Trophoblast cell (in vitro differentiated cells and primary cell): ENCODE measurements at regions not wholly inside any gene's neighbourhood (a gene's known extent, or its start where the extent isn't known, plus 50 kb on each side); places are given as distances from the start of the nearest gene placed in this dataset.
"Not testable (repeated sequence)": the region's sequence is repeated elsewhere in the genome, so short reads cannot be mapped to it uniquely, and the experiment has no call there.

Experiments used
- DNase-seq, 2 donors: peaks; one replicate each; pipeline ENCODE4 v3.0.0-alpha.2; 2016
- H2AFZ ChIP-seq: 2 replicates; pipeline ENCODE4 v1.6.1; 2013; ENCODE audit warnings: low read length, moderate library complexity, mild to moderate bottlenecking; ENCODE audit not compliant: insufficient read depth, poor library complexity
- H2AK5ac ChIP-seq: 2 replicates; pipeline ENCODE4 v1.6.1; 2013; ENCODE audit warnings: mild to moderate bottlenecking, low read length
- H2BK120ac ChIP-seq: 2 replicates; pipeline ENCODE4 v1.6.1; 2013; ENCODE audit warnings: low read length, mild to moderate bottlenecking, moderate library complexity; ENCODE audit not compliant: insufficient read depth, poor library complexity
- H2BK12ac ChIP-seq: 2 replicates; pipeline ENCODE4 v1.6.1; 2013; ENCODE audit warnings: mild to moderate bottlenecking, low read length, moderate library complexity
- H2BK5ac ChIP-seq: 2 replicates; pipeline ENCODE4 v1.6.1; 2013; ENCODE audit warnings: low read length, low read depth, moderate library complexity, mild to moderate bottlenecking; ENCODE audit not compliant: poor library complexity
- H3K14ac ChIP-seq: 2 replicates; pipeline ENCODE4 v1.6.1; 2013; ENCODE audit warnings: mild to moderate bottlenecking, low read length
- H3K18ac ChIP-seq: 2 replicates; pipeline ENCODE4 v1.6.1; 2013; ENCODE audit warnings: mild to moderate bottlenecking, low read length
- H3K23ac ChIP-seq: 2 replicates; pipeline ENCODE4 v1.6.1; 2013; ENCODE audit warnings: low read length
- H3K27ac ChIP-seq: 2 replicates; pipeline ENCODE4 v1.5.1; 2013; ENCODE audit warnings: low read depth, mild to moderate bottlenecking, inconsistent platforms, low read length, moderate library complexity
- H3K27me3 ChIP-seq: 2 replicates; pipeline ENCODE4 v1.6.1; 2013; ENCODE audit warnings: inconsistent platforms, mild to moderate bottlenecking, low read length, moderate library complexity; ENCODE audit not compliant: insufficient read depth
- H3K36me3 ChIP-seq, 2 experiments: 1 replicate in 1 of 2; 2 replicates in 1 of 2; pipeline ENCODE4 v1.6.1; 2013; ENCODE audit warnings: low read length in 2 of 2, mild to moderate bottlenecking in 2 of 2, moderate library complexity in 1 of 2; ENCODE audit not compliant: insufficient read depth in 2 of 2, control insufficient read depth in 1 of 2
- H3K4ac ChIP-seq: 2 replicates; pipeline ENCODE4 v1.6.1; 2013; ENCODE audit warnings: low read depth, mild to moderate bottlenecking, low read length, moderate library complexity
- H3K4me1 ChIP-seq, 2 experiments: 1 replicate in 1 of 2; 2 replicates in 1 of 2; pipeline ENCODE4 v1.6.1; 2013; ENCODE audit warnings: low read length in 2 of 2, mild to moderate bottlenecking in 2 of 2, moderate library complexity in 1 of 2; ENCODE audit not compliant: insufficient read depth in 2 of 2, control insufficient read depth in 1 of 2
- H3K4me2 ChIP-seq: 2 replicates; pipeline ENCODE4 v1.6.1; 2013; ENCODE audit warnings: inconsistent platforms, mild to moderate bottlenecking, low read length, moderate library complexity
- H3K4me3 ChIP-seq: 2 replicates; pipeline ENCODE4 v1.5.1; 2013; ENCODE audit warnings: mild to moderate bottlenecking, low read depth, low read length, inconsistent platforms
- H3K79me1 ChIP-seq: one replicate; pipeline ENCODE4 v1.6.1; 2013; ENCODE audit warnings: low read length
- H3K79me2 ChIP-seq: 2 replicates; pipeline ENCODE4 v1.6.1; 2013; ENCODE audit warnings: low read length, mild to moderate bottlenecking; ENCODE audit not compliant: control insufficient read depth, insufficient read depth, poor library complexity
- H3K9ac ChIP-seq: 2 replicates; pipeline ENCODE4 v1.6.1; 2013; ENCODE audit warnings: mild to moderate bottlenecking, low read length
- H3K9me3 ChIP-seq: 2 replicates; pipeline ENCODE4 v1.6.1; 2013; ENCODE audit warnings: low read depth, mild to moderate bottlenecking, control low read depth, inconsistent platforms, low read length; ENCODE audit not compliant: insufficient read depth
- H4K12ac ChIP-seq: 2 replicates; pipeline ENCODE4 v1.6.1; 2013; ENCODE audit warnings: low read depth, mild to moderate bottlenecking, low read length, moderate library complexity
- H4K8ac ChIP-seq: 2 replicates; pipeline ENCODE4 v1.6.1; 2013; ENCODE audit warnings: low read depth, mild to moderate bottlenecking, low read length, moderate library complexity
- H4K91ac ChIP-seq: one replicate; pipeline ENCODE4 v1.6.1; 2013; ENCODE audit warnings: low read depth, mild to moderate bottlenecking, low read length, moderate library complexity
- WGBS: extraction: QIAGEN DNeasy Blood & Tissue Kit; methylation state at CpG from one replicate; pipeline ENCODE4 v1.1.7; 2013; ENCODE audit warnings: missing lambda C conversion rate; ENCODE audit not compliant: insufficient read length, insufficient coverage; ENCODE audit errors: extremely low coverage; 5-methylcytosine and 5-hydroxymethylcytosine counted together

DNA sequence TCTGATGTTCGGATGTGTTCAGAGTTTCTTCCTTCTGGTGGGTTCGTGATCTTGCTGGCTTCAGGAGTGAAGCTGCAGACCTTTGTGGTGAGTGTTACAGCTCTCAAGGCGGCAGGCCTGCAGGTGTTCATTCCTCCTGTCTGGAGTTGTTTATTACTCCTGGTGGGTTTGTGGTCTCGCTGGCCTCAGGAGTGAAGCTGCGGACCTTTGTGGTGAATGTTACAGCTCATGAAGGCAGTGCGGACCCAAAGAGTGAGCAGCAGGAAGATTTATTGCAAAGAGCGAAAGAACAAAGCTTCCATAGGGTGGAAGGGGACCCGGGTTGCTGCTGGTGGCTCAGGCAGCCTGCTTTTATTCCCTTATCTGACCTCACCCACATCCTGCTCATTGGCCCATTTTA, 1226.8 kb upstream of the EPHA6 start:
- H3K4me2 ChIP-seq, H3K27me3 ChIP-seq, H3K36me3 ChIP-seq, H3K14ac ChIP-seq, H3K9me3 ChIP-seq, H3K27ac ChIP-seq, H4K8ac ChIP-seq, H3K79me1 ChIP-seq, H4K12ac ChIP-seq, H3K23ac ChIP-seq, H2BK12ac ChIP-seq, DNase-seq, H2AFZ ChIP-seq, H3K18ac ChIP-seq, H2BK120ac ChIP-seq, H3K79me2 ChIP-seq, H4K91ac ChIP-seq, H3K4me1 ChIP-seq, H3K4ac ChIP-seq, H2BK5ac ChIP-seq, H3K4me3 ChIP-seq, H3K9ac ChIP-seq, H2AK5ac ChIP-seq: not testable (repeated sequence)
- WGBS: no CpG with 5 or more reads among the region's 8 CpGs

DNA sequence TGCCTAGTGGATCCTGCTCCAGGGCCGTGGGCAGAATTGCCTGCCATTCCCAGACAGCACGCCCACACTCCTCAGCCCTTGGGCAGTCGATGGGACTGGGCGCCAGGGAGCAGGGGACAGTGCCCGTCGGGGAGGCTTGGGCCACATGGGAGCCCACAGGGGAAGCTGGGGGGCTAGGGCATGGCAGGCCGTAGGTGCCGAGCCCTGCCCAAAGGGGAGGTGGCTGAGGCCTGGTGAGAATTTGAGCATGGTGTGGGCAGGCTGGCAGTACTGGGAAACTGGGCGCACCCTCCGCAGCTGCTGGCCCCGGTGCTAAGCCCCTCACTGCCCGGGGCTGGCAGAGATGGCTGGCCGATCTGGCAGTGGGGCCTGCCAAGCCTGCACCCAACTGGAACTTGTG, 1225.9 kb upstream of the EPHA6 start:
- Histone ChIP-seq H4K12ac (no peak overlapping the region), H3K36me3 (no peaks in the 10 kb centered on the region), H3K27ac (no peak overlapping the region), H3K18ac (no peak overlapping the region), H3K14ac (no peak overlapping the region), H3K27me3 (no peaks in the 10 kb centered on the region), H2BK120ac (no peak overlapping the region), H4K91ac (no peak overlapping the region), H3K4me1 (no peaks in the 10 kb centered on the region), H3K4me3 (no peak overlapping the region), H3K23ac (no peak overlapping the region), H2BK5ac (no peak overlapping the region), H3K79me1 (no peaks in the 10 kb centered on the region), H3K79me2 (no peaks in the 10 kb centered on the region), H2AK5ac (no peak overlapping the region), H2AFZ (no peak overlapping the region), H3K9ac (no peak overlapping the region), H2BK12ac (no peak overlapping the region), H3K4ac (no peak overlapping the region), H3K4me2 (no peak overlapping the region), H3K9me3 (peaks cover 3% of the 10 kb centered on the region), H4K8ac (no peak overlapping the region)
- WGBS: no CpG with 5 or more reads among the region's 13 CpGs
- no peak for DNase-seq

GRCh38 chr3:95595416-95596075, 1218.8 kb upstream of the EPHA6 start:
- DNase-seq: no peak
- no peaks in the 10 kb centered on the region for H3K4me1 ChIP-seq
- no peak overlapping the region for H3K4me2 ChIP-seq
- no peak overlapping the region for H3K9ac ChIP-seq
- no peak overlapping the region for H2AFZ ChIP-seq
- no peak overlapping the region for H3K4me3 ChIP-seq
- no peak overlapping the region for H3K27ac ChIP-seq
- peaks cover 6% of the 10 kb centered on the region for H3K9me3 ChIP-seq
- H3K79me1 ChIP-seq: no peaks in the 10 kb centered on the region
- H4K8ac ChIP-seq: no peak overlapping the region
- no peak overlapping the region for H4K12ac ChIP-seq
- H2BK120ac ChIP-seq: no peak overlapping the region
- no peak overlapping the region for H3K4ac ChIP-seq
- H3K18ac ChIP-seq: no peak overlapping the region
- no peaks in the 10 kb centered on the region for H3K27me3 ChIP-seq
- H2BK12ac ChIP-seq: no peak overlapping the region
- no peaks in the 10 kb centered on the region for H3K79me2 ChIP-seq
- no peak overlapping the region for H4K91ac ChIP-seq
- H2BK5ac ChIP-seq: no peak overlapping the region
- H3K23ac ChIP-seq: no peak overlapping the region
- H2AK5ac ChIP-seq: no peak overlapping the region
- no CpG with 5 or more reads among the region's 26 CpGs for WGBS
- H3K14ac ChIP-seq: no peak overlapping the region
- peaks cover 0 to 4% of the 10 kb centered on the region in 2 experiments for H3K36me3 ChIP-seq

DNA sequence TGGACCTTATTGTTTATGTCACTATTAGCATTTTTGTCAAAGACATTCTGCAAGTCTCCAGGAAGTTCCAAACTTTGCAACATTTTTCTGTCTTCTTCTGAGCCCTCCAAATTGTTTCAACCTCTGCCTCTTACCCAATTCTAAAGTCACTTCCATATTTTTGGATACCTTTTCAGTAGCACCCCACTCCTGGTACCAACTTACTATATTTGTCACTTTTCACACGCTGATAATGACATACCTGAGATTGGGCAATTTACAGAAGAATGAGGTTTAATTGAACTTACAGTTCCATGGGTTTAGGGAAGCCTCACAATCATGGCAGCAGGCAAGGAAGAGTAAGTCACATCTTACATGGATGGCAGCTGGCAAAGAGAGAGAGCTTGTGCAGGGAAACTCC, 1206.5 kb upstream of the EPHA6 start:
- H2BK120ac ChIP-seq: no peak overlapping the region
- H2BK5ac ChIP-seq: no peak overlapping the region
- no peak for DNase-seq
- no peak overlapping the region for H3K4ac ChIP-seq
- H3K18ac ChIP-seq: no peak overlapping the region
- no peaks in the 10 kb centered on the region for H3K79me1 ChIP-seq
- no peaks in the 10 kb centered on the region for H3K4me1 ChIP-seq
- no peaks in the 10 kb centered on the region for H3K27me3 ChIP-seq
- no peak overlapping the region for H4K91ac ChIP-seq
- no peak overlapping the region for H2AFZ ChIP-seq
- no peak overlapping the region for H4K12ac ChIP-seq
- WGBS: no CpG with 5 or more reads among the region's 1 CpG
- H3K9ac ChIP-seq: no peak overlapping the region
- H3K36me3 ChIP-seq: no peaks in the 10 kb centered on the region
- no peak overlapping the region for H3K23ac ChIP-seq
- no peaks in the 10 kb centered on the region for H3K79me2 ChIP-seq
- no peak overlapping the region for H4K8ac ChIP-seq
- H3K27ac ChIP-seq: no peak overlapping the region
- no peak overlapping the region for H3K4me3 ChIP-seq
- no peak overlapping the region for H3K14ac ChIP-seq
- peaks cover 3% of the 10 kb centered on the region for H3K9me3 ChIP-seq
- no peak overlapping the region for H2AK5ac ChIP-seq
- no peak overlapping the region for H2BK12ac ChIP-seq
- no peak overlapping the region for H3K4me2 ChIP-seq
